ENCODE measurements at regions not wholly inside any gene's neighbourhood (a gene's known extent, or its start where the extent isn't known, plus 50 kb on each side); places are given as distances from the start of the nearest gene placed in this dataset.
"Not testable (repeated sequence)": the region's sequence is repeated elsewhere in the genome, so short reads cannot be mapped to it uniquely, and the experiment has no call there.

DNA sequence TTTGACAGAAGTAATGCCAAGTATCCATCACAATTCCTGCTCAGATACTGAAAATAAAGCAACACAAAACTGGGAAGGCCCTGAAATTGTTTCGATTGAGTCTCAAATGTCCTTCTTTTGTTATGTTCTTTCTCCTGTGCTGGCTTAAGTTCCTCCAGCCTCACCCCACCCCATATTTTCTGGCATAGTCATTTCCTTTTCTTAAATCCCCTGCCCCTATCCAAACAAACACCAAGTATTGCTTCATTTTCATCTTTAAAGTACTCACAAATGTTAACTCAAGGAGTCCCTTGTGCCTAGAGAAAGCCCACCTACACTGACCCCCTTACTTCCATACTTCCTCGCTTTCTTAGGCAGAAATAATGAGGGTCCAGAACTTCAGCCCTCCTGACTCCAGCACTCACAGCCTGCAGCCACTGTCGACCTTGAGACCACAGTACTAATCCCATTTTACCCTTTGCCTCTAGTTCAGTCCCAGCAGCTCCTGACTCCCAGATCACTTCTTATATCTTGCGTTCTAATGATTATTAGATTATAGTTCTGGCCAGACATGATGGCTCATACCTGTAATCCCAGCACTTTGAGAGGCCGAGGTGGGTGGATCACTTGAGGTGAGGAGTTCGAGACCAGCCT is 73.2 kb upstream of the ST8SIA6 start:
- WGBS: 79% methylated on average over 6 of the region's 6 CpGs
- intact Hi-C loops (cut with DNase I): no loop called here
- TF ChIP-seq POLR2AphosphoS5 (IDR thresholded peaks at IDR 0.05) (no peak), POLR2A (IDR thresholded peaks at IDR 0.05) (no peak)
- TF ChIP-seq, protein P1, sequence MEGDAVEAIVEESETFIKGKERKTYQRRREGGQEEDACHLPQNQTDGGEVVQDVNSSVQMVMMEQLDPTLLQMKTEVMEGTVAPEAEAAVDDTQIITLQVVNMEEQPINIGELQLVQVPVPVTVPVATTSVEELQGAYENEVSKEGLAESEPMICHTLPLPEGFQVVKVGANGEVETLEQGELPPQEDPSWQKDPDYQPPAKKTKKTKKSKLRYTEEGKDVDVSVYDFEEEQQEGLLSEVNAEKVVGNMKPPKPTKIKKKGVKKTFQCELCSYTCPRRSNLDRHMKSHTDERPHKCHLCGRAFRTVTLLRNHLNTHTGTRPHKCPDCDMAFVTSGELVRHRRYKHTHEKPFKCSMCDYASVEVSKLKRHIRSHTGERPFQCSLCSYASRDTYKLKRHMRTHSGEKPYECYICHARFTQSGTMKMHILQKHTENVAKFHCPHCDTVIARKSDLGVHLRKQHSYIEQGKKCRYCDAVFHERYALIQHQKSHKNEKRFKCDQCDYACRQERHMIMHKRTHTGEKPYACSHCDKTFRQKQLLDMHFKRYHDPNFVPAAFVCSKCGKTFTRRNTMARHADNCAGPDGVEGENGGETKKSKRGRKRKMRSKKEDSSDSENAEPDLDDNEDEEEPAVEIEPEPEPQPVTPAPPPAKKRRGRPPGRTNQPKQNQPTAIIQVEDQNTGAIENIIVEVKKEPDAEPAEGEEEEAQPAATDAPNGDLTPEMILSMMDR (IDR thresholded peaks at IDR 0.05): no peak

DNA sequence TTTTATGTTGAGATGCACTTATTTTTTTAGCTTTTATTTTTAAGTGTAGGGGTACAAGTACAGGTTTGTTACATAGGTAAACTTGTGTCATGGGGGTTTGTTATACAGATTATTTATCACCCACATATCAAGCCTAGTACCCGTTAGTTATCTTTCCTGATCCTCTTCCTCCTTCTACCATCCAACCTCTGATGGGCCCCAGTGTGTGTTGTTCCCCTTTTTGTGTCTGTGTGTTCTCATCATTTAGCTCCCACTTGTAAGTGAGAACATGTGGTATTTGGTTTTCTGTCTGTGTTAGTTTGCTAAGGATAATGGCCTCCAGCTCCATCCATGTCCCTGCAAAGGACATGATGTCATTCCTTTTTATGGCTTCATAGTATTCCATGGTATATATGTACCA is 72.2 kb upstream of the ST8SIA6 start:
- H3K9me3 ChIP-seq; H3K36me3 ChIP-seq; DNase-seq (ENCODE audit: low spot score); H3K27ac ChIP-seq; H3K27me3 ChIP-seq (replicated peaks; ENCODE audit: insufficient read depth); H3K4me3 ChIP-seq; intact Hi-C loops (cut with DNase I); H3K4me1 ChIP-seq (replicated peaks): not testable (repeated sequence)
- WGBS: 91% methylated on average over 1 of the region's 1 CpG

More for the DNA sequence above, 73.2 kb upstream of the ST8SIA6 start:
- Histone ChIP-seq H3K27ac (no peak overlapping the region), H3K4me3 (no peak overlapping the region), H3K9me3 (no peaks in the 10 kb centered on the region), H3K27me3 (replicated peaks; ENCODE audit: insufficient read depth) (no peaks in the 10 kb centered on the region), H3K4me1 (replicated peaks) (no peaks in the 10 kb centered on the region), H3K36me3 (no peaks in the 10 kb centered on the region)
- DNase-seq (ENCODE audit: low spot score): no peak

DNA sequence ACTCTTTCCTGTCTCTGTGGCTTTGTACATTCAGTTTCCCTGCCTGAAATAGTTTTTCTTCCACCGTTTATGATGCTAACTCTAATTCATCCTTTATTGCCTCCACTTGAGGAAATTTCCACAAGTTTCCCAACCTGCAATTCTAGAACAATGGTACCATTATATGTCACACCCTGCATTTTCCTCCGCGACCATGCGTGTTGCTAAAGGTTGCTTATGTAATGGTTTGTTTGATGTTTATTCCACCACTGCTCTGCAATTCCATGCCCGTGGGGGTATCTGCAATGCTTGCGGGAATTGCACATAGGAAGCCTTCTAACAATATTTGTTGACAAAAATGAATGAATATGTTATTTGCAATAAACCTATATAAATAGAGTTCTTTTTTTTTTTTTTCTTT is 69.5 kb upstream of the ST8SIA6 start:
- Histone ChIP-seq H3K9me3 (no peaks in the 10 kb centered on the region), H3K27ac (no peak overlapping the region), H3K4me1 (replicated peaks) (no peaks in the 10 kb centered on the region), H3K27me3 (replicated peaks; ENCODE audit: insufficient read depth) (no peaks in the 10 kb centered on the region), H3K36me3 (no peaks in the 10 kb centered on the region), H3K4me3 (no peak overlapping the region)
- intact Hi-C loops (cut with DNase I): no loop called here
- TF ChIP-seq, protein P1 (IDR thresholded peaks at IDR 0.05): no peak
- TF ChIP-seq POLR2AphosphoS5 (IDR thresholded peaks at IDR 0.05) (no peak), POLR2A (IDR thresholded peaks at IDR 0.05) (no peak)
- no peak for DNase-seq (ENCODE audit: low spot score)
- WGBS: 76% methylated on average over 6 of the region's 6 CpGs

DNA sequence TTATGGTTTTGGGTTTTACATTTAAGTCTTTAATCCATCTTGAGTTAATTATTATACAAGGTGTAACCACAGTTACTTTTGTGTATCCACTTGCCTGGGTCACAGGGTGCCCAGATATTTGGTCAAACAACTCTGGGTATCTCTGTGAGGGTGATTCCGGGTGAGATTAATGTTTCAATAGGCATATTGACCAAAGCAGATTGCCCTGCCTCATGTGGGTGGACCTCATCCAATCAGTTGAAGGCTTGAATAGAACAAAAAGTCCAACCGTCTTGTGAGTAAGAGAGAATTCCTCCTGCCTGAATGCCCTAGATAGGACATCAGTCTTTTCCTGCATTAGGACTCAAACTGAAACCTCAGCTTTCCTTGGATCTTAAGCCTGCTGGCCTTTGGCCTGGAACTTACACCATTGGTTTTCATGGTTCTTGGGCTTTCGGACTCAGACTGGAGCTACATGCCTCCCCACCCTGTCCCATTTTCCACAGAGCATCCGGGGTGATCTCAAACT is 68.9 kb upstream of the ST8SIA6 start:
- no peak for TF ChIP-seq POLR2AphosphoS5 (IDR thresholded peaks at IDR 0.05)
- TF ChIP-seq, protein P1 (IDR thresholded peaks at IDR 0.05): no peak
- TF ChIP-seq POLR2A (IDR thresholded peaks at IDR 0.05): no peak
- H3K36me3 ChIP-seq: no peaks in the 10 kb centered on the region
- 74% methylated on average over 4 of the region's 4 CpGs for WGBS
- no peak overlapping the region for H3K27ac ChIP-seq
- H3K27me3 ChIP-seq (replicated peaks; ENCODE audit: insufficient read depth): no peaks in the 10 kb centered on the region
- no peak overlapping the region for H3K4me3 ChIP-seq
- H3K9me3 ChIP-seq: no peaks in the 10 kb centered on the region
- DNase-seq (ENCODE audit: low spot score): no peak
- intact Hi-C loops (cut with DNase I): no loop called here
- no peaks in the 10 kb centered on the region for H3K4me1 ChIP-seq (replicated peaks)

DNA sequence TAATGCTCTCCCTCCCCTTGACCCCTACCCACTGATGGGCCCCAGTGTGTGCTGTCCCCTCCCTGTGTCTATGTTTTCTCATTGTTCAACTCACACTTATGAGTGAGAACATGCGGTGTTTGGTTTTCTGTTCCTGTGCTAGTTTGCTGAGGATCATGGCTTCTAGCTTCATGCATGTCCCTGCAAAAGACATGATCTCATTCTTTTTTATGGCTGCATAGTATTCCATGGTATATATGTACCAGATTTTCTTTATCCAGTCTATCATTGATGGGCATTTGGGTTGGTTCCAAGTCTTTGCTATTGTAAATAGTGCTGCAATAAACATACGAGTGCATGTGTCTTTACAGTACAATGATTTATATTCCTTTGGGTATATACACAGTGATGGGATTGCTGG is 67.9 kb upstream of the ST8SIA6 start:
- H3K9me3 ChIP-seq; H3K4me3 ChIP-seq; intact Hi-C loops (cut with DNase I); DNase-seq (ENCODE audit: low spot score); H3K4me1 ChIP-seq (replicated peaks); H3K36me3 ChIP-seq; H3K27ac ChIP-seq; H3K27me3 ChIP-seq (replicated peaks; ENCODE audit: insufficient read depth): not testable (repeated sequence)
- WGBS: 61% methylated on average over 2 of the region's 2 CpGs

DNA sequence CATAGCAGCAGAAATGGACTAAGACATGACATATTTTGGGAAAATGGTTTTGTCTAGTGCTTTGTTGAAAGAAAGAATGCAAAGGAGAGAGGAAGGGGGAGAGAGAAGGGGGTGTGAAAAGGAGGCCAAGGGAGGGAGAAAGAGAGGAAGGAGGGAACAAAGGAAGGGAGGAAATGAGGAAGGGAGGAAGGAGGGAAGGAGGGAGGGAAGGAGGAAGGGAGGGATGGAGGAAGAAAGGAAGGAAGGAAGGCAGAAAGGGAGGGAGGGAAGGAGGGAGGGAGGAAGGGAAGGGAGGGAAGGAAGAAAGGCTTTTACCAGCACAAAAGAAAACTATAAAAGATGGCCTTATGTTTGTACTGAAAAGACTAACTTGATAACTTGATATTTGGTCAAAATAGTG is 65.1 kb upstream of the ST8SIA6 start:
- intact Hi-C loops (cut with DNase I): no loop called here

More for the DNA sequence above, 65.1 kb upstream of the ST8SIA6 start:
- Histone ChIP-seq H3K9me3 (no peaks in the 10 kb centered on the region), H3K27me3 (replicated peaks; ENCODE audit: insufficient read depth) (no peaks in the 10 kb centered on the region), H3K27ac (no peak overlapping the region), H3K36me3 (no peaks in the 10 kb centered on the region), H3K4me1 (replicated peaks) (no peaks in the 10 kb centered on the region), H3K4me3 (no peak overlapping the region)
- DNase-seq (ENCODE audit: low spot score): no peak
- TF ChIP-seq, protein P1 (IDR thresholded peaks at IDR 0.05): no peak
- TF ChIP-seq POLR2AphosphoS5 (IDR thresholded peaks at IDR 0.05) (no peak), POLR2A (IDR thresholded peaks at IDR 0.05) (no peak)
